Fibroblast of skin of left quadriceps (primary cell): ENCODE measurements at regions not wholly inside any gene's neighbourhood (a gene's known extent, or its start where the extent isn't known, plus 50 kb on each side); places are given as distances from the start of the nearest gene placed in this dataset.

Experiments
- DNase-seq, 2 experiments: peaks; one replicate each; pipeline ENCODE4 v3.0.0-alpha.2; 2013; ENCODE audit warnings: low read depth in 2 of 2

- DNase-seq: no peak
These were observed 618.6 kb downstream of the TLL1 start for GRCh38 chr4:166491635-166492034.

DNA sequence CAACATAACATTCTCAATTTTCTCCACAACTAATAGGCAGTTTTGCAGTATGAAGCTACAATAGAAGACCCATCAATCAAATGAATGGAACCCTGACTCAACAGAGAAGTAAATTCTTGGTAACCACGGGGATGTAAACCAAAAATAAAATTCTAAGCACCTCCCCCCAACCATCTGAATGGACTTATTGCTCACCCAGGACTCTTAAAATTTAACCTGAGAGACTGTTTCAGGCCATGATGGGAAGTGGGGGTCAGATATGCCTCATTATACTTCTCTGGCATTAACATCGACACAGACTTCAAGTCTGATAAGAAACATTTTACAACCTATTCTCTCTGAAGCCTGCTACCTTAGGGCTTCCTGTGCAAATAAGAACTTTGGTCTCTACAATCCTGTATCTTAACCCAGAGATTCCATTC is 620.9 kb downstream of the TLL1 start:
- peak; percentile 12 to 17 for DNase-seq

DNA sequence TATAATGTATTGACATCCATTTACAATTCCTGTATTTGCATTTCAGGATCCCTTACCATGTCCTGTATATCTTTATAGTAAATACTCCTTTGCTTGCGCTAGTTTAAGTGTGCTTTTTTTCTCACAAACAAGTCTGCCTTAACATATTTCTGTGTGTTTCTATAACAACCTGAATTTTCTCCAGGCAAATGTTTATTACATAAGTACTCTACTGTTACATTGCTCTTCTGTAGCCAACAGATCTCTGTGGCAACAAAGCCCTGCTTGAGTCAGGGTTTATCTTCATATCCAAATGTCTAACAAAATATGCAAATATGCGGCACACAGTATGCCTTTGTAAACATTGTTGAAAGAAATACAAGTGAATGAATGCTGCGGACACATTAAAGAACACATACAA is 625.5 kb downstream of the TLL1 start:
- DNase-seq: no peak

DNA sequence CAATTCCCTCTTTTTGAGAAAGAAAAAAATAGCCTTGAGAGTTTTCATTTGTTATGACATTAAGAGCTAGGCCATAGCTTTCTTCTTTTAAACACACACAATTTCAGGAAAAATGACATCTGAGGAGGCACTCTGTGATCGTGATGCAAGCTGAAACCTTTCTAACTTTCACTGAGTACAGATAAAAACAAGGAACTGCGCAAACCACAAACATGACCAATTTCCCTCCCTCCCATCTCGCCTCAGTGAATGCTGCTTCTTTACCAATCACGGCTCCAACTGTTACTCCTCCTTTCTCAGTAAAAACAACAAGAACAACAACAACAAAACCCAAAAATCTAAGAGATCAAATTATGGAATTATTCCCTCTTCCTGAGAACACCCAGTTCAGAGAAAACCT is 626.8 kb downstream of the TLL1 start:
- DNase-seq: no peak

DNA sequence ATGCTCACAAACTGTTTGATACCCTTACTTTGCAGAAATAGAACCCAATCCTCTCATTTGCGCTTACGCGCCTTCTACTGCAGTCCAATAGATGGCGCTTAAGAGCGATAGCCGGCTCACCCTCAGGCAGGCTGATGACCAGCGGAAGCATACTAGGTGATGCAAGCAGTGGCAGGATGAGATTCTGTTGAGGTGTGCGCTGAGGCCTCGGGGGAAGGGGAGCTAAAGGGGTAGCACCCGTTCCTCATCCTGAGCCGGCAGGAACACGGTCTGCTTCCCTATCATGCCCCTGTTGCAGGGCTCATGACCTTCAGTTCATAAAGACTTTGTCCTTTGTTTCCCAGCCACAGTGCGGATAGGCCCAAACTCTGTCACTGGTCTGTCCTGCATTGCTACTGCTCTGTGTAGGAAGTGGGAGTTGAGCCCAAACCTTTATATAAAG is 628.9 kb downstream of the TLL1 start:
- no peak for DNase-seq

GRCh38 chr4:166502660-166503059 is 629.6 kb downstream of the TLL1 start:
- no peak for DNase-seq

DNA sequence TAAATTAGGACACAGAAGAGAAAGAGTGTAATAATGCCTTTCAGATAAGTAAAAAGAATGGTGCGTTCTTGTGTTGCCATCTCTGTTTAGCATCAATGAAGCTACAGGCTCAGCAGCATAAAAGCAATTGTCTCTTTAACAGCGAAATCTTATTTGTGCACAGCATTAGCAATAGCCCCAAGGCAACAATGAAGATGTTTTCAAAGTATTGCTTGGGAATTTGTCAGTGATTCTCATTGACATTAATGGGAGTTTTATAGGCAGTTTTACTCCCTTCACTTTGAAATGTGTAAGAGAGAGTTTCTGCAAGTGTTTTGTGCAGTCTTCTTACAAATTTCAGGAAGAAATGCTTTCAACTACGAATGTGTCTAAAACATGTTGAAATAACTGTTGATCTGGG is 633.0 kb downstream of the TLL1 start:
- no peak for DNase-seq

DNA sequence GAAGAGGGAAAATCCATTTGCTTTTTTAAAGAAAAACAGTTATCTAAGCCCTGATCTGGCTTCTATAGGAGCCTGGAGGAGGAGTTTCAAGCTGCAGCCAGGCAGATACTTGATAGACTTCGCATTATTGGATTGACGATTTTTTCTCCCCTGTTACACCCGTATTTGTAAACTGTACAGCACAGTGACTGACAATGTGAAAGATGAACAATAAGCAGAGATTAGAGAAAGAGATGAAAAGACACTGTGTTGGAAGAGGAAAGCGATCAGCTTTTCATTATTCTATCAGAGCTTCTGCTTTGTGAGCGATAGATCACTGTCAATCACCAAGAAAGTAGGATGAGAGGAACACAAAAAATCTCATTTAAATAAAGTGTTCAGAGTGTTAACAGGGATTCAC is 639.2 kb downstream of the TLL1 start:
- DNase-seq: no peak

- no peak for DNase-seq
These were observed 645.3 kb downstream of the TLL1 start for GRCh38 chr4:166518315-166518714.

DNA sequence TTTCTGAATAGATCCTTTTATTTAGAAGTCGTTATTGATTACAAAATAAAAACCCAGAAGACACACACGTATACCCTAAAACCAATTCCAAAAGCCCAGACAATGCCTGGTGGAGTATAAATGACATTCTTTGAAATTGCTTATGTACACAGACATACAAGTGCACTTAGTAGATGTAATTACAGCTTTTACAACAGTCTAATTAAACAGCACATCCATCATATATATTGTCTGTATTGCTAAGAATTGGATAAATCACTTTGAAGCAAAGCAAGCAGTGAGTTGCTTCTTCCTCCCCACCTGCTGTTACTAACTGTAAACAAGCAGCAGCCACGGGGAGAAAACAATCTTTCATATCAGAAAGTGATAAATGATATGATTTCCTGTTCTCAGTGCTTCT is 645.7 kb downstream of the TLL1 start:
- DNase-seq: no peak

DNA sequence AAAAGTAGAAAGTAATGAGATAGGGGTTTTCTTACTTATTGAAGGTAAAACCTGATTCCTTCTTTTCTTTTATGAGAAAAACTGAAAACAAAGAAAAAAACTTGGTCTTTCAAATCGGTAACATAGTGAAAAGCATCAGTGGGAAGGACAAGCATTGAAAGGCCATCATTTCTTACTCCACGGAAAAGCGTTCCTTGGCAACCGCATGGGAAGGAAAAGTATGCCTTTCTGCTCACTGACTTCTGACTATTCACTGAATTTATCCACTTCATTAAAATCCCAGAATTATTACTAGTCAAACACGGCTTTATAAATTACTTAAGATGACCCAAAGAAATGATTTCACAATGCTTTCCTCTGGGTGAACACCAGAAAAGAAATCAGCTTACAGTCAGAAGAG is 646.7 kb downstream of the TLL1 start:
- no peak for DNase-seq

GRCh38 chr4:166527500-166527899 is 654.5 kb downstream of the TLL1 start:
- peak; percentile 20 to 24 for DNase-seq

DNA sequence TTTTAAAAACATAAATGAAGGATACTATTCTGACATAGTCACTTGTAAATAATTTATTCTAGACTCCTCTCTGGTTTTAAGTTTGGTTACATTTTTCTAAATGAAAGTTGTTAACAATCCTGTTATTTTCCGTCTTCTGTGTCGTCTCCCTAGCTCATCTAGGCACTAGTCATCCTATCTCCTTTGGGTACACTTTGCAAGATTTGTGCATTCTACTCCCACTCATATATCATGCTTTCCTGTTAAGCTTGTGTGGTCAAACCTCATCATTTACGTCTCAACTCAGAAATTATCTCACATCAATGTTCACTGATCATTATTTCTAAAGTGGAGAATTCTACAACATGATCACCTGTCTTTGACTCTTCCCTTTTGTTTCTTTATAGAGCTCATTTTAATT is 658.7 kb downstream of the TLL1 start:
- DNase-seq: no peak

GRCh38 chr4:166535865-166536264 is 662.8 kb downstream of the TLL1 start:
- no peak for DNase-seq

DNA sequence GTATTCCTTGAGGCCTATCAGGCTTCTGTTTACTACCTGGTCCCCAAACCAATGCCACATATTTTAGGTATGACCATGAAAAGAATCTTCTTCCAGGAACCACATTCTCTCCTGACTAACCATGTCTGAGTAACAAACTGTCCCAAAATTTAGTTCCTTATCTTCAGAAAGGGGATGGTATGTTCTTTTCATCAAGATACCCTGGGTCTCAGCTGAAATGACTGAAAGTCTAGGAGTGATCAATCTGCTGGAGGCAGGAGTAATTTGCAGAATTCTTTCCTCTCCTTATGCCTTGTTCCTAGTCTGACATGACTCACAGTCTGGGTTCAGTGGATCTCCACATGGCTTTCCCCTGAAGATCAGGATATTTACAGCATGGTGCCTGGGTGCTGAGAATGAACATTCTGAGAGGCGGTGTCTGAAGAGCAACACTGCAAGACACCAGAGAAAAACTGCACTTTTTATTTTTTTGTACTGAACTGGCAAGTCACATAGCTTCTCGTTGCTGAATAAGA is 665.5 kb downstream of the TLL1 start:
- DNase-seq: no peak

GRCh38 chr4:166546009-166546408 is 673.0 kb downstream of the TLL1 start:
- no peak for DNase-seq

GRCh38 chr4:166577639-166578038 is 656.7 kb downstream of the SPOCK3 start:
- DNase-seq: no peak

- DNase-seq: no peak
These were observed 648.8 kb downstream of the SPOCK3 start for GRCh38 chr4:166585491-166585890.

- peak; percentile 15 to 20 for DNase-seq
These were observed 639.9 kb downstream of the SPOCK3 start for GRCh38 chr4:166594326-166594946.

- DNase-seq: no peak
These were observed 634.0 kb downstream of the SPOCK3 start for GRCh38 chr4:166600264-166600663.

DNA sequence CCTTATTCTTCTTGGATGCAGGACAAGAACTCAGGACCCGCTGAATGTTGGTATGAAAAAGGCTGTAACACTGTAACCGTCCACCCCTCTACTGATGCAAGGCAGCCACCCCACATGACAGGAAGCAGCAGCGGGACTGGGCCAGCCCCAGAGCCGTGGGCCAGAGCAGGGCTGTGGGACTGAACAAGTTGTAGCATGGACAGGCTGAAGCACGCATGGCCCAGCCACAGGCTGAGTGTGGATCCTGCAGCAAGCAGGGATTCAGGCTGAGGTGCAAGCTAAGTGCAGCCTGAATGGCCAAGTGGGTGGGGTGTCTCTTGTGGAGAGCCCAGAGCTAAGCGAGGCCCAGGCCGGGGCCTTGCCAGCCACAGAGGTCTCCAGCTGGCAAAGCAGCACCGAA is 632.2 kb downstream of the SPOCK3 start:
- no peak for DNase-seq

DNA sequence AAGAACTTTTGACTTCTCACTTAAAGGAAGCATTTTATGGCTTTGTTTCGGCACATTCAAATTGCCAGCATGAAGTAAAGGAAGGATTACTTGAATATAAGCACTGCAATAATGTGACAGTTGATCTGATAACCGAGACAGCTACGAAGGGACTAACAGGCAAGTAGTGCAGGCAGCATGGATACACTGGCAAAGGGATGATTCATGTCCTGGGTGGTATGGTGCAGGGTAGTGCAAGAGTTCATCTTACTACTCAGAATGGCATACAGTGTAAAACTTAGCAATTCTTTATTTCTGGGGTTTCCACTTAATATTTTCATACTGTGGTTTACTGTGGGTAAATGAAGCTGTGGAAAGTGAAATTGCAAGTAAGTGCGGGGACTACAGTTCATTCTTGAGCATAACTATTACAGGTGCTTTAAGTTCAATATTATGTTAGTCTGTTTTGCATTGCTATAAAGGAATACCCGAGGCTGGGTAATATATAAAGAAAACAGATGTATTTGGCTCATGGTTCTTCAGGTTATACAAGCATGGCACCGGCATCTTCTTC is 611.8 kb downstream of the SPOCK3 start:
- no peak for DNase-seq

GRCh38 chr4:166625018-166625637 is 609.2 kb downstream of the SPOCK3 start:
- DNase-seq: no peak
